ENCODE measurements at regions not wholly inside any gene's neighbourhood (a gene's known extent, or its start where the extent isn't known, plus 50 kb on each side); places are given as distances from the start of the nearest gene placed in this dataset.

DNA sequence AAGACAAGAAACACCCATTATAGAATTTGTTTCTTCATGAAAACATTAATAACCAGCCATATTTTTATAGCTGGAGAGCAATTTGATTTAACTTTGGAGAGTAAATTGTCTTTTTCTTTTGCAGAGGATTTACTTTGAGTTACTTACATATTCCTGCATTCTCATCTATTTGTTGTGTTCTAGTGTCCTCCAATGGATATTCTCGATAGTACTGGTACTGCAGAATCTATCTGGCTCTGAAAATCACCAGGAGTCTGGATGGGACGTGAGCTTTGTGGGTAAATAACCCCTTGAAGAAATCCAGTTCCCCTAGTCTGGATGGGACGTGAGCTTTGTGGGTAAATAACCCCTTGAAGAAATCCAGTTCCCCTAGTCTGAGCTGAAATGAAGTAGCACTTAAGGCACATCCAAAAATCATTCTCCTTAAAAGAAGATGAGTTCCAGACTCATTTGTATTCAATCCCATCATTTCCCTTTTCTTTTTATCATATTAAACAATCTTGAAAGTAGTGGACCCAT lies 294.1 kb upstream of the UBE2E2 start:
- intact Hi-C loops (cut with micrococcal nuclease), result no loop called here
- H3K4me1 ChIP-seq (ENCODE audit: control insufficient read depth, insufficient read depth, low read length), result no peaks in the 10 kb centered on the region
- Mint-ChIP-seq H3K36me3 (no peaks in the 10 kb centered on the region), H3K27ac (no peak overlapping the region), H3K27me3 (ENCODE audit: low read depth in 2 of 2) (no peaks in the 10 kb centered on the region), H3K9me3 (peaks cover 2% of the 10 kb centered on the region in 2 donors), H3K4me3 (no peak overlapping the region), H3K4me1 (no peaks in the 10 kb centered on the region)
- no peak overlapping the region for H3K27ac ChIP-seq (ENCODE audit: low read length)
- TF ChIP-seq, protein P1, sequence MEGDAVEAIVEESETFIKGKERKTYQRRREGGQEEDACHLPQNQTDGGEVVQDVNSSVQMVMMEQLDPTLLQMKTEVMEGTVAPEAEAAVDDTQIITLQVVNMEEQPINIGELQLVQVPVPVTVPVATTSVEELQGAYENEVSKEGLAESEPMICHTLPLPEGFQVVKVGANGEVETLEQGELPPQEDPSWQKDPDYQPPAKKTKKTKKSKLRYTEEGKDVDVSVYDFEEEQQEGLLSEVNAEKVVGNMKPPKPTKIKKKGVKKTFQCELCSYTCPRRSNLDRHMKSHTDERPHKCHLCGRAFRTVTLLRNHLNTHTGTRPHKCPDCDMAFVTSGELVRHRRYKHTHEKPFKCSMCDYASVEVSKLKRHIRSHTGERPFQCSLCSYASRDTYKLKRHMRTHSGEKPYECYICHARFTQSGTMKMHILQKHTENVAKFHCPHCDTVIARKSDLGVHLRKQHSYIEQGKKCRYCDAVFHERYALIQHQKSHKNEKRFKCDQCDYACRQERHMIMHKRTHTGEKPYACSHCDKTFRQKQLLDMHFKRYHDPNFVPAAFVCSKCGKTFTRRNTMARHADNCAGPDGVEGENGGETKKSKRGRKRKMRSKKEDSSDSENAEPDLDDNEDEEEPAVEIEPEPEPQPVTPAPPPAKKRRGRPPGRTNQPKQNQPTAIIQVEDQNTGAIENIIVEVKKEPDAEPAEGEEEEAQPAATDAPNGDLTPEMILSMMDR (IDR thresholded peaks at IDR 0.05), result no peak
- no peaks in the 10 kb centered on the region for H3K27me3 ChIP-seq (ENCODE audit: control insufficient read depth, insufficient read depth, low read length)
- 72% methylated on average over 3 of the region's 3 CpGs for WGBS (ENCODE audit: insufficient coverage)
- no peaks in the 10 kb centered on the region for H3K9me3 ChIP-seq (ENCODE audit: control insufficient read depth, insufficient read depth, low read length)
- no peaks in the 10 kb centered on the region for H3K36me3 ChIP-seq (ENCODE audit: control insufficient read depth, insufficient read depth, low read length)
- H3K4me3 ChIP-seq (ENCODE audit: low read length), result no peak overlapping the region
- ATAC-seq (no peak), DNase-seq (no peak)

DNA sequence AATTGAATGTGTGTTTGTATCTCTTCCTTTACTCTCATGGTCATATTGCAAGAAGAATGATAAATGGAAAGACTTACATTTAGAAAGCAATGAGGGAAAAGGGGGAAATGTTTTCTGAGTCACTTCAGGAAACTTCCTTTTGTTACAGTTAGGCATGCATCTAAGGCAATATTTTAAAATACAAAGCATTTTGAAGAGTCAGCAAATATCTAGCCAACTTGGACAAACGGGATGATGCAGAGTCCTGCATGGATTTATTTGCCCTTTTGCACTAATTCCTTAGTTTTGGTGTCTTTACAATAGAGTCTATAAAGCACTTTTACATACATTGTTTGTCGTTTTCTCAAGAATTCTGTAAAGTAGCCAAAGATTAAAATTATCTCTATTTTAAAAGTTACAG lies 286.2 kb upstream of the UBE2E2 start:
- H3K36me3 ChIP-seq (ENCODE audit: control insufficient read depth, insufficient read depth, low read length), result no peaks in the 10 kb centered on the region

DNA sequence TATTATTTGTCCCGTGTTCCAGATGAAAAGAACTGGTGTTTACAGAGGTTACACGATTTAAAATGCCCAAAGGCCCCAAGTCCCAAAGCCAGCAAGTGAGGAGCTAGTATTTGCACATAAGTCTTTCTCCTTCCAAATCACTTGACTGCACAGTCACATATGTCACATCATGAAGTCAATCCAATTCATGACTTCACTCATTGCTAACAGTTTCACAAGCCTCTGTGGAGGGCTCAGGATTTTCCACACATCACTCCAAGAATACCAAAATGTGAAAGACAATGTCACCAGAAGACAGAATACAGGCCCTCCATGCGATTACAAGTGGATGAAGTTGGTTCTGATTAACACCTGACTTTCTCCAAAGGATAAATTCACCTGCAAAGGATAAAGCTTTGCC lies 283.1 kb upstream of the UBE2E2 start:
- Mint-ChIP-seq H3K27me3 (ENCODE audit: low read depth in 2 of 2) (no peaks in the 10 kb centered on the region), H3K36me3 (no peaks in the 10 kb centered on the region), H3K4me3 (no peak overlapping the region), H3K9me3 (peaks cover 3 to 6% of the 10 kb centered on the region in 2 donors), H3K4me1 (no peaks in the 10 kb centered on the region), H3K27ac (no peak overlapping the region)
- Histone ChIP-seq H3K9me3 (ENCODE audit: control insufficient read depth, insufficient read depth, low read length) (no peaks in the 10 kb centered on the region), H3K36me3 (ENCODE audit: control insufficient read depth, insufficient read depth, low read length) (no peaks in the 10 kb centered on the region), H3K27ac (ENCODE audit: low read length) (no peak overlapping the region), H3K27me3 (ENCODE audit: control insufficient read depth, insufficient read depth, low read length) (no peaks in the 10 kb centered on the region), H3K4me3 (ENCODE audit: low read length) (no peak overlapping the region), H3K4me1 (ENCODE audit: control insufficient read depth, insufficient read depth, low read length) (no peaks in the 10 kb centered on the region)
- no peak for DNase-seq
- no peak for ATAC-seq
- TF ChIP-seq, protein P1 (IDR thresholded peaks at IDR 0.05), result no peak
- 81% methylated on average over 3 of the region's 3 CpGs for WGBS (ENCODE audit: insufficient coverage)
- intact Hi-C loops (cut with micrococcal nuclease), result no loop called here

More for the DNA sequence above, 286.2 kb upstream of the UBE2E2 start:
- no peak overlapping the region for H3K27ac Mint-ChIP-seq
- H3K36me3 Mint-ChIP-seq, result no peaks in the 10 kb centered on the region
- intact Hi-C loops (cut with micrococcal nuclease), result no loop called here
- TF ChIP-seq, protein P1 (IDR thresholded peaks at IDR 0.05), result no peak
- Histone ChIP-seq H3K27ac (ENCODE audit: low read length) (no peak overlapping the region), H3K4me3 (ENCODE audit: low read length) (no peak overlapping the region), H3K9me3 (ENCODE audit: control insufficient read depth, insufficient read depth, low read length) (no peaks in the 10 kb centered on the region), H3K4me1 (ENCODE audit: control insufficient read depth, insufficient read depth, low read length) (no peaks in the 10 kb centered on the region), H3K27me3 (ENCODE audit: control insufficient read depth, insufficient read depth, low read length) (no peaks in the 10 kb centered on the region)
- DNase-seq (no peak), ATAC-seq (no peak)
- H3K4me3 Mint-ChIP-seq, result no peak overlapping the region
- peaks cover 3 to 5% of the 10 kb centered on the region in 2 donors for H3K9me3 Mint-ChIP-seq
- no peaks in the 10 kb centered on the region for H3K4me1 Mint-ChIP-seq
- H3K27me3 Mint-ChIP-seq (ENCODE audit: low read depth in 2 of 2), result no peaks in the 10 kb centered on the region
- 83% methylated on average over 2 of the region's 2 CpGs for WGBS (ENCODE audit: insufficient coverage)

DNA sequence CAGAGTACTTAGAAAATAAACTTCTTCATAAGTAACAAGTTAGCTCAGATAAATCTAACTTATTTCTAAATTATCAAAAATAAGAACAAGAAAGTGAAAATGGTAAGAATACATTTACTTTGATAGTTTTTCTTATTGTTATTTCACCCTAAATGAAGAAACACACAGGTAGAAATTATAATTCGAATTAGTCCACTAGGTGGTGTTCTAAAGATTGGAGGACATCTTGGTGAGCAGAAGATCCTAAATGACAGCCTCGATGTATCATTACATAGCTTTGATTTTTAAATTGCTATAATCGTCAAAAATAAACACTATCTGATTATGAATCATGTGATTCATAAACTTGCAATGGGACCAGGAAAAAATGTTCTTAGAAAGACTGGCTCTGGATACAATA lies 280.8 kb upstream of the UBE2E2 start:
- Mint-ChIP-seq H3K27me3 (ENCODE audit: low read depth in 2 of 2) (no peaks in the 10 kb centered on the region), H3K4me3 (no peak overlapping the region), H3K9me3 (peaks cover 2 to 3% of the 10 kb centered on the region in 2 donors), H3K4me1 (no peaks in the 10 kb centered on the region), H3K36me3 (no peaks in the 10 kb centered on the region), H3K27ac (no peak overlapping the region)
- Histone ChIP-seq H3K27ac (ENCODE audit: low read length) (no peak overlapping the region), H3K9me3 (ENCODE audit: control insufficient read depth, insufficient read depth, low read length) (no peaks in the 10 kb centered on the region), H3K36me3 (ENCODE audit: control insufficient read depth, insufficient read depth, low read length) (no peaks in the 10 kb centered on the region), H3K4me1 (ENCODE audit: control insufficient read depth, insufficient read depth, low read length) (no peaks in the 10 kb centered on the region), H3K27me3 (ENCODE audit: control insufficient read depth, insufficient read depth, low read length) (no peaks in the 10 kb centered on the region), H3K4me3 (ENCODE audit: low read length) (no peak overlapping the region)
- no peak for DNase-seq
- no peak for ATAC-seq
- no CpG with 5 or more reads among the region's 3 CpGs for WGBS (ENCODE audit: insufficient coverage)
- TF ChIP-seq, protein P1 (IDR thresholded peaks at IDR 0.05), result no peak
- intact Hi-C loops (cut with micrococcal nuclease), result no loop called here
